ENCODE measurements at regions not wholly inside any gene's neighbourhood (a gene's known extent, or its start where the extent isn't known, plus 50 kb on each side); places are given as distances from the start of the nearest gene placed in this dataset.

- TF ChIP-seq KLF13 (CRISPR knock-in tag; IDR thresholded peaks at IDR 0.05) (no peak), HDAC2 (CRISPR knock-in tag; IDR thresholded peaks at IDR 0.05) (no peak), PRDM15 (CRISPR knock-in tag; IDR thresholded peaks at IDR 0.05) (no peak), ZNF737 (CRISPR knock-in tag; IDR thresholded peaks at IDR 0.05; ENCODE audit: borderline replicate concordance) (no peak), ZBTB26 (CRISPR knock-in tag; IDR thresholded peaks at IDR 0.05; ENCODE audit: borderline replicate concordance) (no peak), CTCF (CRISPR knock-in tag; IDR thresholded peaks at IDR 0.05) (no peak), POLR2A (IDR thresholded peaks at IDR 0.05; ENCODE audit: insufficient read depth in 1 of 2, low read depth in 2 of 2, low read length in 2 of 2) (no peak), ATF7 (IDR thresholded peaks at IDR 0.05) (no peak), ATF7 (CRISPR knock-in tag; IDR thresholded peaks at IDR 0.05) (no peak), ZNF609 (CRISPR knock-in tag; IDR thresholded peaks at IDR 0.05; ENCODE audit: borderline replicate concordance) (no peak), NKX3-1 (CRISPR knock-in tag; IDR thresholded peaks at IDR 0.05) (no peak), FOXP4 (CRISPR knock-in tag; IDR thresholded peaks at IDR 0.05) (no peak), CHD2 (IDR thresholded peaks at IDR 0.05; ENCODE audit: low read depth, low read length) (no peak), ZNF709 (CRISPR knock-in tag; IDR thresholded peaks at IDR 0.05) (no peak), ZNF652 (CRISPR knock-in tag; IDR thresholded peaks at IDR 0.05; ENCODE audit: borderline replicate concordance, low read depth) (no peak)
These were observed 553.0 kb downstream of the CD109 start for GRCh38 chr6:74248966-74249365.

All from HepG2 (cell line).